BJ (cell line): ENCODE measurements at regions not wholly inside any gene's neighbourhood (a gene's known extent, or its start where the extent isn't known, plus 50 kb on each side); places are given as distances from the start of the nearest gene placed in this dataset.

Experiments used
- CTCF ChIA-PET: fragments of 350-600 bp; formaldehyde crosslinking; extraction: SDS; loops from one replicate; lab custom pipeline; 2021; ENCODE audit warnings: antibody characterized with exemption, inconsistent platforms; lab: Yijun Ruan, JAX
- POLR2A ChIA-PET: fragments of 300-600 bp; sonication (Branson Sonifier 250); formaldehyde crosslinking; extraction: SDS; loops from one replicate; lab custom pipeline; 2021; ENCODE audit warnings: antibody characterized with exemption; lab: Charles Lee
- DNase-seq: peaks from one replicate; pipeline ENCODE4 v3.0.0-alpha.2; 2011; ENCODE audit warnings: low read depth
- H3K27me3 ChIP-seq: 2 replicates; pipeline ENCODE4 v1.6.0; 2011; ENCODE audit warnings: low read length; ENCODE audit not compliant: control insufficient read depth, insufficient read depth
- H3K36me3 ChIP-seq: 2 replicates; pipeline ENCODE4 v1.5.1; 2011; ENCODE audit warnings: low read length; ENCODE audit not compliant: control insufficient read depth, insufficient read depth
- H3K4me3 ChIP-seq: 2 replicates; pipeline ENCODE4 v1.5.1; 2011; ENCODE audit warnings: low read depth, mild to moderate bottlenecking, control low read depth, low read length
- TF ChIP-seq, protein P1 (sequence below): IDR thresholded peaks from 2 replicates; pipeline ENCODE4 v1.5.1; 2011; ENCODE audit warnings: low read depth, mild to moderate bottlenecking, control low read depth, inconsistent platforms, low read length, moderate library complexity; ENCODE audit not compliant: insufficient read depth

GRCh38 chr20:19012676-19013075, 199.1 kb downstream of the SCP2D1 start:
- TF ChIP-seq, protein P1, sequence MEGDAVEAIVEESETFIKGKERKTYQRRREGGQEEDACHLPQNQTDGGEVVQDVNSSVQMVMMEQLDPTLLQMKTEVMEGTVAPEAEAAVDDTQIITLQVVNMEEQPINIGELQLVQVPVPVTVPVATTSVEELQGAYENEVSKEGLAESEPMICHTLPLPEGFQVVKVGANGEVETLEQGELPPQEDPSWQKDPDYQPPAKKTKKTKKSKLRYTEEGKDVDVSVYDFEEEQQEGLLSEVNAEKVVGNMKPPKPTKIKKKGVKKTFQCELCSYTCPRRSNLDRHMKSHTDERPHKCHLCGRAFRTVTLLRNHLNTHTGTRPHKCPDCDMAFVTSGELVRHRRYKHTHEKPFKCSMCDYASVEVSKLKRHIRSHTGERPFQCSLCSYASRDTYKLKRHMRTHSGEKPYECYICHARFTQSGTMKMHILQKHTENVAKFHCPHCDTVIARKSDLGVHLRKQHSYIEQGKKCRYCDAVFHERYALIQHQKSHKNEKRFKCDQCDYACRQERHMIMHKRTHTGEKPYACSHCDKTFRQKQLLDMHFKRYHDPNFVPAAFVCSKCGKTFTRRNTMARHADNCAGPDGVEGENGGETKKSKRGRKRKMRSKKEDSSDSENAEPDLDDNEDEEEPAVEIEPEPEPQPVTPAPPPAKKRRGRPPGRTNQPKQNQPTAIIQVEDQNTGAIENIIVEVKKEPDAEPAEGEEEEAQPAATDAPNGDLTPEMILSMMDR = no peak
- no peaks in the 10 kb centered on the region for H3K27me3 ChIP-seq
- ChIA-PET POLR2A (no interaction called here), CTCF (no interaction called here)
- no peak for DNase-seq
- H3K4me3 ChIP-seq = no peak overlapping the region
- no peaks in the 10 kb centered on the region for H3K36me3 ChIP-seq

DNA sequence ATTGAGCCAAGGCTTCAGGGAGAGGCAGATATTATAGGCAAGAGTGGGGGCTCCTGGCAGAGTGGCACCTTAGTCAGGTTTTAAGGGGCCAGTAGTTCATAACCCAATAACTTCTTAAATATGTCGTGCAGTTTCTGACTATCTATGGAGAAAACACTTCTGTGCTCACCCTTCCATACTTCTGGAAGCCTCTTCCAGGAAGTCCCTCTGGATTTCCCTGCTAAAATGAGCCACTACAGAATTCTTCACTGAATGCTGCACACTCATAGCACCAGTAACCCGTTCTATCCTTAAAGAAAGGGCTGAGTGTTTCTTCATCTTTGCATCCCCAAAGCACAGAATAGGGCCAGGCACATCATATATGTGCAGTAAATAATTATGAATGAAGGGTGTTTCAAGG, 198.5 kb upstream of the SLC24A3 start:
- TF ChIP-seq, protein P1 = no peak
- H3K4me3 ChIP-seq = no peak overlapping the region
- DNase-seq = no peak
- no peaks in the 10 kb centered on the region for H3K36me3 ChIP-seq
- ChIA-PET POLR2A (no interaction called here), CTCF (no interaction called here)
- H3K27me3 ChIP-seq = no peaks in the 10 kb centered on the region

DNA sequence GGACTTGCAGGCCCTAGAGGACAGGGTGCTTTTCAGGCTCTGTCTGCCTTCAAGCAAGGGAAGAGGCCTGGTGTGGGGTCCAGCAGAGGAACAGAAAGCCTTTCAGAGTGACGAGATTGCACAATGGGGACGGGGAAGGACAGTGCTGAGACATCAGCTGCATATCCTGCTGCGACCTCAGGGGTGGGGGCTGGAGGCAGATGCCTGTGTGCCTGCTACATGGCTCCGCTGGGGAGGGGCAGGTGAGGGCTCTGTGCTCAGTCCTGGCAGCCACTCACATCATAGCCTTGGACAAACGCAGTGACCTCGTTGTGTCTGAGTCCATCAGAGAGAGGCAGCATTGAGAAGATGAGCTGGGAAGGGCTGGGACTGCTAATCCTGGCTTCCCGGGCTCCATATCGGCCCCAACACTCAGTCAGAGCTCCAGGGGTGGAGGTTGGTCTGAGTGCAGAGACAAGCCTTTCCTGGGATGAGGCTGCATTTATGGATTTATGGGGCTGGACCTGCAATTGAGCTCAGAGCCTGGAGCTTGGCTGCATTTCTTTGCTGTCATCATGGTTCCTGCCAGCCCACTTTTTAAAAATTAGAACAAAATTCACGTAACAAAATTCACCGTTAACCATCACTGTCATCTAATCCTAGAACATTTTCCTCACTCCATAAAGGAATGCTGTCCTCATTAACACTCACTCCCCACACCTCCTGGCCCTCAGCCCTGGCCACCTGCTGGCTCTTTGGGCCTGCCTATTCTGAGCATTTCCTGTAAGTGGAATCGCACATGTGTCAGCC, 196.9 kb upstream of the SLC24A3 start:
- TF ChIP-seq, protein P1 = no peak
- no peak for DNase-seq
- H3K4me3 ChIP-seq = no peak overlapping the region
- no peaks in the 10 kb centered on the region for H3K36me3 ChIP-seq
- no peaks in the 10 kb centered on the region for H3K27me3 ChIP-seq
- ChIA-PET POLR2A (no interaction called here), CTCF (no interaction called here)

- H3K27me3 ChIP-seq = no peaks in the 10 kb centered on the region
- POLR2A ChIA-PET = no interaction called here
- H3K4me3 ChIP-seq = no peak overlapping the region
- CTCF ChIA-PET = no interaction called here
- TF ChIP-seq, protein P1 = no peak
- no peaks in the 10 kb centered on the region for H3K36me3 ChIP-seq
- no peak for DNase-seq
These were observed 196.3 kb upstream of the SLC24A3 start for GRCh38 chr20:19016140-19016497.

- Histone ChIP-seq H3K4me3 (no peak overlapping the region), H3K36me3 (no peaks in the 10 kb centered on the region), H3K27me3 (no peaks in the 10 kb centered on the region)
- DNase-seq = no peak
- TF ChIP-seq, protein P1 = no peak
- POLR2A ChIA-PET = no interaction called here
- CTCF ChIA-PET = no interaction called here
These were observed 195.2 kb upstream of the SLC24A3 start for GRCh38 chr20:19017104-19017690.
